ENCODE measurements at regions not wholly inside any gene's neighbourhood (a gene's known extent, or its start where the extent isn't known, plus 50 kb on each side); places are given as distances from the start of the nearest gene placed in this dataset.

GRCh38 chr1:5730272-5731109 is 261.7 kb downstream of the NPHP4 start:
- no peaks in the 10 kb centered on the region for H3K36me3 ChIP-seq
- in situ Hi-C loops (cut with MboI; ENCODE audit: low sequenced_read_pairs in 4 of 4) (loop anchor here in 1 of 4 donors (25.0 kb wide), 1 partner anchor 218 kb away; no protein-coding TSS in a partner anchor), intact Hi-C loops (cut with DNase I; ENCODE audit: low total_unique reads) (no loop called here)

GRCh38 chr1:5729636-5730145 is 262.5 kb downstream of the NPHP4 start:
- no peak overlapping the region for H3K4me3 ChIP-seq
- no peaks in the 10 kb centered on the region for H3K4me1 ChIP-seq
- ATAC-seq: no peak
- intact Hi-C loops (cut with DNase I; ENCODE audit: low total_unique reads) (no loop called here), in situ Hi-C loops (cut with MboI; ENCODE audit: low sequenced_read_pairs in 4 of 4) (loop anchor here in 1 of 4 donors (25.0 kb wide), 1 partner anchor 217 kb away; no protein-coding TSS in a partner anchor)
- TF ChIP-seq CTCF (IDR thresholded peaks at IDR 0.05 in 4 of 5, conservative IDR thresholded peaks at IDR 0.05 in 1 of 5): no peak
- no peak for TF ChIP-seq POLR2A (IDR thresholded peaks at IDR 0.05)
- H3K27me3 ChIP-seq: peaks cover 0 to 10% (median 0%) of the 10 kb centered on the region in 3 donors
- H3K36me3 ChIP-seq: no peaks in the 10 kb centered on the region
- no peak for DNase-seq
- no peaks in the 10 kb centered on the region for H3K9me3 ChIP-seq
- no peak overlapping the region for H3K27ac ChIP-seq

More at GRCh38 chr1:5730272-5731109, 261.7 kb downstream of the NPHP4 start:
- ATAC-seq (no peak), DNase-seq (no peak)
- no peaks in the 10 kb centered on the region for H3K4me1 ChIP-seq
- H3K9me3 ChIP-seq: no peaks in the 10 kb centered on the region
- no peak for TF ChIP-seq POLR2A (IDR thresholded peaks at IDR 0.05)
- no peak for TF ChIP-seq CTCF (IDR thresholded peaks at IDR 0.05 in 4 of 5, conservative IDR thresholded peaks at IDR 0.05 in 1 of 5)
- H3K27ac ChIP-seq: no peak overlapping the region
- no peak overlapping the region for H3K4me3 ChIP-seq
- H3K27me3 ChIP-seq: peaks cover 0 to 7% (median 0%) of the 10 kb centered on the region in 3 donors

- intact Hi-C loops (cut with DNase I; ENCODE audit: low total_unique reads) (no loop called here), in situ Hi-C loops (cut with MboI; ENCODE audit: low sequenced_read_pairs in 4 of 4) (loop anchor here in 1 of 4 donors (25.0 kb wide), 1 partner anchor 217 kb away; no protein-coding TSS in a partner anchor)
- no peak for TF ChIP-seq CTCF (IDR thresholded peaks at IDR 0.05 in 4 of 5, conservative IDR thresholded peaks at IDR 0.05 in 1 of 5)
- H3K27ac ChIP-seq: no peak overlapping the region
- no peaks in the 10 kb centered on the region for H3K4me1 ChIP-seq
- no peaks in the 10 kb centered on the region for H3K36me3 ChIP-seq
- no peak overlapping the region for H3K4me3 ChIP-seq
- H3K9me3 ChIP-seq: no peaks in the 10 kb centered on the region
- ATAC-seq: no peak
- H3K27me3 ChIP-seq: peaks cover 0 to 7% (median 0%) of the 10 kb centered on the region in 3 donors
- DNase-seq: no peak
Observed at GRCh38 chr1:5728663-5729355, 263.4 kb downstream of the NPHP4 start.

GRCh38 chr1:5727871-5728643 is 264.2 kb downstream of the NPHP4 start:
- TF ChIP-seq POLR2A (IDR thresholded peaks at IDR 0.05) (no peak), CTCF (IDR thresholded peaks at IDR 0.05 in 4 of 5, conservative IDR thresholded peaks at IDR 0.05 in 1 of 5) (no peak)
- Histone ChIP-seq H3K4me3 (no peak overlapping the region), H3K4me1 (no peaks in the 10 kb centered on the region), H3K36me3 (no peaks in the 10 kb centered on the region), H3K27ac (no peak overlapping the region), H3K9me3 (no peaks in the 10 kb centered on the region), H3K27me3 (peaks cover 0 to 7% (median 0%) of the 10 kb centered on the region in 3 donors)
- intact Hi-C loops (cut with DNase I; ENCODE audit: low total_unique reads) (no loop called here), in situ Hi-C loops (cut with MboI; ENCODE audit: low sequenced_read_pairs in 4 of 4) (loop anchor here in 1 of 4 donors (25.0 kb wide), 1 partner anchor 216 kb away; no protein-coding TSS in a partner anchor)
- DNase-seq: no peak
- ATAC-seq: no peak

All from gastrocnemius medialis (tissue), 4 donors.